IMR-90 (cell line): ENCODE measurements at regions not wholly inside any gene's neighbourhood (a gene's known extent, or its start where the extent isn't known, plus 50 kb on each side); places are given as distances from the start of the nearest gene placed in this dataset.

ENCODE experiments used
- ATAC-seq: fragments of 200-7000 bp; cut with Tn5 transposase; 2 replicates; pipeline ENCODE4 v1.9.1; 2020; ENCODE audit warnings: low read depth, mild to moderate bottlenecking, moderate library complexity
- BruUV-seq: library from RNA; stranded (reverse); fragments of 400-500 nt; replicated peaks from 2 replicates; lab custom pipeline; 2021; lab: Mats Ljungman, UMichigan
- CTCF ChIA-PET: fragments of 300-600 bp; formaldehyde crosslinking; extraction: SDS; loops from one replicate; lab custom pipeline; 2021; ENCODE audit warnings: antibody characterized with exemption; lab: Yijun Ruan, JAX
- POLR2A ChIA-PET: fragments of 300-600 bp; sonication (Branson Sonifier 250); formaldehyde crosslinking; loops from one replicate; lab custom pipeline; 2022; ENCODE audit warnings: antibody characterized with exemption; ENCODE audit not compliant: unreplicated experiment; lab: Charles Lee
- DNase-seq: peaks from one replicate; pipeline ENCODE4 v3.0.0; 2013
- H2AFZ ChIP-seq: replicated peaks from 2 replicates; pipeline ENCODE3; 2013; ENCODE audit warnings: low read length, mild to moderate bottlenecking; ENCODE audit not compliant: poor library complexity
- H2AK5ac ChIP-seq: 2 replicates; pipeline ENCODE4 v1.6.1; 2013; ENCODE audit warnings: low read depth, low read length, inconsistent platforms
- H2AK9ac ChIP-seq: replicated peaks from 2 replicates; pipeline ENCODE3; 2013; ENCODE audit warnings: mild to moderate bottlenecking, low read depth, low read length, moderate library complexity; ENCODE audit not compliant: poor library complexity
- H2BK120ac ChIP-seq: 2 replicates; pipeline ENCODE4 v1.6.1; 2013; ENCODE audit warnings: low read depth, low read length, inconsistent platforms
- H2BK15ac ChIP-seq: 3 replicates; pipeline ENCODE4 v1.6.1; 2013; ENCODE audit warnings: low read depth, low read length, inconsistent platforms
- H2BK20ac ChIP-seq: 2 replicates; pipeline ENCODE4 v1.6.1; 2013; ENCODE audit warnings: low read depth, mild to moderate bottlenecking, inconsistent platforms, low read length, moderate library complexity
- H2BK5ac ChIP-seq: 2 replicates; pipeline ENCODE4 v1.6.1; 2013; ENCODE audit warnings: mild to moderate bottlenecking, low read depth, low read length, inconsistent platforms; ENCODE audit not compliant: poor library complexity, severe bottlenecking
- H3K14ac ChIP-seq: replicated peaks from 2 replicates; pipeline ENCODE4 v1.6.1; 2013; ENCODE audit warnings: low read depth, low read length, inconsistent platforms
- H3K18ac ChIP-seq: 2 replicates; pipeline ENCODE4 v1.6.1; 2013; ENCODE audit warnings: low read depth, low read length, control low read depth
- H3K23ac ChIP-seq: 2 replicates; pipeline ENCODE4 v1.6.1; 2013; ENCODE audit warnings: low read depth, low read length, inconsistent platforms
- H3K27ac ChIP-seq: 2 replicates; pipeline ENCODE4 v1.5.1; 2013; ENCODE audit warnings: mild to moderate bottlenecking, control low read depth, low read length; ENCODE audit not compliant: insufficient read depth
- H3K27me3 ChIP-seq: 2 replicates; pipeline ENCODE4 v1.6.1; 2013; ENCODE audit warnings: low read length; ENCODE audit not compliant: control insufficient read depth, insufficient read depth
- H3K36me3 ChIP-seq: 2 replicates; pipeline ENCODE4 v1.6.1; 2013; ENCODE audit warnings: low read length, mixed read lengths; ENCODE audit not compliant: control insufficient read depth, insufficient read depth
- H3K4ac ChIP-seq: 2 replicates; pipeline ENCODE4 v1.6.1; 2013; ENCODE audit warnings: low read depth, low read length, inconsistent platforms
- H3K4me1 ChIP-seq: 2 replicates; pipeline ENCODE4 v1.6.1; 2013; ENCODE audit warnings: low read length, mixed read lengths; ENCODE audit not compliant: control insufficient read depth, insufficient read depth
- H3K4me2 ChIP-seq: 2 replicates; pipeline ENCODE4 v1.6.1; 2013; ENCODE audit warnings: low read depth, mild to moderate bottlenecking, control low read depth, low read length, moderate library complexity
- H3K4me3 ChIP-seq: 2 replicates; pipeline ENCODE4 v1.5.1; 2013; ENCODE audit warnings: low read depth, mild to moderate bottlenecking, control low read depth, low read length, moderate library complexity; ENCODE audit not compliant: insufficient read depth
- H3K56ac ChIP-seq: 2 replicates; pipeline ENCODE4 v1.6.1; 2013; ENCODE audit warnings: low read length, inconsistent platforms; ENCODE audit not compliant: insufficient read depth; ENCODE audit errors: extremely low read depth
- H3K79me1 ChIP-seq, 2 experiments: 2 replicates each; pipeline ENCODE4 v1.6.1; 2013; ENCODE audit warnings: low read length in 2 of 2, inconsistent platforms in 1 of 2, low read depth in 1 of 2
- H3K9ac ChIP-seq: 2 replicates; pipeline ENCODE4 v1.6.1; 2013; ENCODE audit warnings: low read depth, low read length, control low read depth
- H3K9me1 ChIP-seq: 2 replicates; pipeline ENCODE4 v1.6.1; 2013; ENCODE audit warnings: low read length, inconsistent platforms; ENCODE audit not compliant: insufficient read depth
- H3K9me3 ChIP-seq: 2 replicates; pipeline ENCODE4 v1.6.1; 2013; ENCODE audit warnings: low read length; ENCODE audit not compliant: control insufficient read depth, insufficient read depth
- H4K20me1 ChIP-seq: 2 replicates; pipeline ENCODE4 v1.6.1; 2013; ENCODE audit warnings: low read length, inconsistent platforms; ENCODE audit not compliant: insufficient read depth
- H4K5ac ChIP-seq: 2 replicates; pipeline ENCODE4 v1.6.1; 2013; ENCODE audit warnings: mild to moderate bottlenecking, low read depth, low read length, control low read depth
- H4K8ac ChIP-seq, 2 experiments: 2 replicates each; pipeline ENCODE4 v1.6.1; 2013; ENCODE audit warnings: low read depth in 2 of 2, low read length in 2 of 2, control low read depth in 1 of 2, inconsistent platforms in 1 of 2
- H4K91ac ChIP-seq: 2 replicates; pipeline ENCODE4 v1.6.1; 2013; ENCODE audit warnings: low read depth, low read length, inconsistent platforms; ENCODE audit not compliant: insufficient read depth
- BHLHE40 ChIP-seq: fragments of 150-350 bp; IDR thresholded peaks from 2 replicates; pipeline ENCODE4 v1.6.1; 2016; ENCODE audit warnings: mild to moderate bottlenecking, low read depth, low read length
- CEBPB ChIP-seq: IDR thresholded peaks from 2 replicates; pipeline ENCODE4 v1.6.1; 2012; ENCODE audit warnings: low read depth, low read length, improper control_type of control experiment
- CHD1 ChIP-seq: IDR thresholded peaks from 2 replicates; pipeline ENCODE4 v1.6.1; 2012; ENCODE audit warnings: low read depth, low read length, improper control_type of control experiment
- CTCF ChIP-seq: conservative IDR thresholded peaks from 2 replicates; pipeline ENCODE4 v1.5.1; 2012; ENCODE audit warnings: mild to moderate bottlenecking, low read depth, low read length, improper control_type of control experiment
- ELK1 ChIP-seq: fragments of 150-350 bp; IDR thresholded peaks from 2 replicates; pipeline ENCODE4 v1.6.1; 2016; ENCODE audit warnings: low read depth, mild to moderate bottlenecking, low read length, moderate library complexity, borderline replicate concordance
- FOS ChIP-seq: fragments of 150-350 bp; IDR thresholded peaks from 2 replicates; pipeline ENCODE4 v1.6.1; 2016; ENCODE audit warnings: low read depth, low read length
- MAFK ChIP-seq: IDR thresholded peaks from 2 replicates; pipeline ENCODE4 v1.6.1; 2012; ENCODE audit warnings: low read depth, low read length, improper control_type of control experiment
- MAZ ChIP-seq: IDR thresholded peaks from 2 replicates; pipeline ENCODE4 v1.6.1; 2012; ENCODE audit warnings: low read depth, mild to moderate bottlenecking, low read length, improper control_type of control experiment, moderate library complexity, borderline replicate concordance
- MXI1 ChIP-seq: IDR thresholded peaks from 2 replicates; pipeline ENCODE4 v1.6.1; 2012; ENCODE audit warnings: low read depth, mild to moderate bottlenecking, low read length, moderate library complexity, borderline replicate concordance
- NFE2L2 ChIP-seq: fragments of 150-350 bp; IDR thresholded peaks from 2 replicates; pipeline ENCODE4 v1.6.1; 2016; ENCODE audit warnings: low read depth, mild to moderate bottlenecking, low read length
- POLR2A ChIP-seq: IDR thresholded peaks from 2 replicates; pipeline ENCODE4 v1.6.1; 2012; ENCODE audit warnings: mild to moderate bottlenecking, low read depth, low read length
- RAD21 ChIP-seq: IDR thresholded peaks from 2 replicates; pipeline ENCODE4 v1.6.1; 2012; ENCODE audit warnings: low read length, improper control_type of control experiment
- RCOR1 ChIP-seq: IDR thresholded peaks from 2 replicates; pipeline ENCODE4 v1.6.1; 2012; ENCODE audit warnings: mild to moderate bottlenecking, low read length, improper control_type of control experiment; ENCODE audit not compliant: insufficient replicate concordance
- RFX5 ChIP-seq: IDR thresholded peaks from 2 replicates; pipeline ENCODE4 v1.8.0; 2012; ENCODE audit warnings: low read depth, mild to moderate bottlenecking, low read length, moderate library complexity
- SMC3 ChIP-seq: fragments of 150-350 bp; IDR thresholded peaks from 2 replicates; pipeline ENCODE4 v1.6.1; 2016; ENCODE audit warnings: low read depth, mild to moderate bottlenecking, antibody characterized with exemption, low read length, moderate library complexity
- USF2 ChIP-seq: fragments of 150-350 bp; IDR thresholded peaks from 2 replicates; pipeline ENCODE4 v1.6.1; 2017; ENCODE audit warnings: mild to moderate bottlenecking, antibody characterized with exemption, low read length, low read depth
- WGBS, 2 experiments: methylation state at CpG; one replicate each; pipeline versions ENCODE4 v1.1.5 to v1.1.7; 2013; ENCODE audit warnings: missing lambda C conversion rate in 2 of 2; ENCODE audit not compliant: insufficient read length in 1 of 2; ENCODE audit errors: extremely low coverage in 2 of 2; 5-methylcytosine and 5-hydroxymethylcytosine counted together
- dilution Hi-C: fragments of 300-500 bp; cut with HindIII; formaldehyde crosslinking; loops from one replicate; pipeline ENCODE4 v1.14.3; 2018; ENCODE audit warnings: low sequenced_read_pairs; ENCODE audit not compliant: unreplicated experiment
- in situ Hi-C: fragments of 300-500 bp; cut with MboI; formaldehyde crosslinking; loops from 3 replicates; pipeline ENCODE4 v1.14.3; 2019; ENCODE audit warnings: low sequenced_read_pairs, inconsistent platforms, mixed read lengths
- intact Hi-C: fragments of 100-400 bp; cut with micrococcal nuclease; formaldehyde crosslinking; loops from 2 replicates; pipeline ENCODE4 v1.10.0; 2022

- Histone ChIP-seq H3K9me3 (no peaks in the 10 kb centered on the region), H2BK15ac (no peak overlapping the region), H3K18ac (no peak overlapping the region), H3K9ac (no peak overlapping the region), H3K56ac (no peak overlapping the region), H3K27me3 (peaks cover under 1% of the 10 kb centered on the region; the same call in 1 of the 2 replicates), H3K4me3 (no peak overlapping the region), H3K23ac (no peak overlapping the region), H2BK5ac (no peak overlapping the region), H2AK9ac (no peak overlapping the region), H3K4me2 (no peak overlapping the region), H3K79me1 (no peaks in the 10 kb centered on the region), H3K27ac (no peak overlapping the region), H4K91ac (no peak overlapping the region), H3K9me1 (no peaks in the 10 kb centered on the region), H4K5ac (no peak overlapping the region), H2BK20ac (no peak overlapping the region), H4K8ac (no peak overlapping the region), H3K4ac (no peak overlapping the region), H2BK120ac (no peak overlapping the region), H3K36me3 (no peaks in the 10 kb centered on the region), H2AK5ac (no peak overlapping the region), H2AFZ (peak overlapping the region; percentile 25), H3K14ac (no peak overlapping the region), H3K4me1 (peaks cover 2% of the 10 kb centered on the region; the same call in 1 of the 2 replicates), H4K20me1 (no peaks in the 10 kb centered on the region)
- ChIA-PET CTCF (no interaction called here), POLR2A (no interaction called here)
- dilution Hi-C loops (no loop called here), in situ Hi-C loops (no loop called here), intact Hi-C loops (no loop called here)
- ATAC-seq, result no peak
- no peak for TF ChIP-seq RAD21
- no peak for TF ChIP-seq ELK1
- TF ChIP-seq SMC3, result no peak
- no peak for TF ChIP-seq NFE2L2
- TF ChIP-seq RFX5, result no peak
- TF ChIP-seq MAFK, result no peak
- no peak for TF ChIP-seq RCOR1
- no peak for TF ChIP-seq POLR2A
- no peak for TF ChIP-seq CTCF
- TF ChIP-seq MXI1, result no peak
- no peak for TF ChIP-seq MAZ
- no peak for TF ChIP-seq CHD1
- no peak for TF ChIP-seq CEBPB
- no peak for TF ChIP-seq BHLHE40
- no peak for TF ChIP-seq USF2
- TF ChIP-seq FOS, result no peak
- 89% methylated on average over 9 of the region's 20 CpGs; no CpG with 5 or more reads in 1 of the 2 experiments for WGBS, 2 experiments
- DNase-seq, result no peak
- no TSS peak for BruUV-seq
Observed at GRCh38 chr13:23953860-23954512, 56.7 kb upstream of the C1QTNF9B start.
